Ishikawa (cell line): ENCODE measurements at regions not wholly inside any gene's neighbourhood (a gene's known extent, or its start where the extent isn't known, plus 50 kb on each side); places are given as distances from the start of the nearest gene placed in this dataset.

Source experiments
- CEBPB ChIP-seq: IDR thresholded peaks from 2 replicates; pipeline ENCODE4 v1.6.1; 2012
- CREB1 ChIP-seq: IDR thresholded peaks from 2 replicates; pipeline ENCODE4 v1.6.1; 2012; ENCODE audit warnings: low read depth
- EP300 ChIP-seq: IDR thresholded peaks from 2 replicates; pipeline ENCODE4 v1.6.1; 2012; ENCODE audit warnings: borderline replicate concordance
- FOXM1 ChIP-seq: IDR thresholded peaks from 2 replicates; pipeline ENCODE4 v1.6.1; 2012; ENCODE audit warnings: low read depth, borderline replicate concordance
- RAD21 ChIP-seq: IDR thresholded peaks from 2 replicates; pipeline ENCODE4 v1.6.1; 2012; ENCODE audit warnings: low read depth
- TCF12 ChIP-seq: IDR thresholded peaks from 2 replicates; pipeline ENCODE4 v1.6.1; 2012; ENCODE audit warnings: low read depth
- TEAD4 ChIP-seq: IDR thresholded peaks from 2 replicates; pipeline ENCODE4 v1.6.1; 2012
- YY1 ChIP-seq: IDR thresholded peaks from 2 replicates; pipeline ENCODE4 v1.6.1; 2012; ENCODE audit warnings: low read depth
- ZBTB7A ChIP-seq: IDR thresholded peaks from 2 replicates; pipeline ENCODE4 v1.6.1; 2012; ENCODE audit warnings: low read depth
- TF ChIP-seq, protein P1 (sequence below): IDR thresholded peaks from 2 replicates; pipeline ENCODE4 v1.6.1; 2012
- TF ChIP-seq, protein P2 (sequence below): IDR thresholded peaks from 2 replicates; pipeline ENCODE4 v1.6.1; 2012; ENCODE audit warnings: low read depth, mild to moderate bottlenecking

DNA sequence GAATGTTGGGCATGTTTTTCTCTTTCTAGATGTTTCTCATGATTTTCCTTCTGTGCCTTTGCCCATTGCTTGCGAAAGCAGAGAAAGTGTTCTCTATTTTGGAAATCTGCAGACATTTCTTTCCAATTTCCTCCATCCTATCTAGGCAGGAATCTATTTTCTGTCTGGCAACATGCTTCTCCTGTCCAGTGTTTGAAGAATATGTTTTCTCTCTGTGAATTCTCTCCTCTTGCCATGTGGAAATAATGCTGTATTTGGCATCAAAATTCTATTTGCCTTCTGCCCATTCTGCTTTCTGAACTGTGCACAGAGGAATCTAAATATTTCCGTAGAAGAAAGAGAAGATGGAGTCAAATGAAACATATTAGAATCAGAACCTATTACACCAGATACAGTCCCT is 833.3 kb downstream of the CDH9 start:
- TF ChIP-seq CREB1 (no peak), FOXM1 (no peak), YY1 (no peak), RAD21 (no peak), CEBPB (no peak), TEAD4 (no peak), ZBTB7A (no peak), TCF12 (no peak), EP300 (no peak)
- TF ChIP-seq, protein P1, sequence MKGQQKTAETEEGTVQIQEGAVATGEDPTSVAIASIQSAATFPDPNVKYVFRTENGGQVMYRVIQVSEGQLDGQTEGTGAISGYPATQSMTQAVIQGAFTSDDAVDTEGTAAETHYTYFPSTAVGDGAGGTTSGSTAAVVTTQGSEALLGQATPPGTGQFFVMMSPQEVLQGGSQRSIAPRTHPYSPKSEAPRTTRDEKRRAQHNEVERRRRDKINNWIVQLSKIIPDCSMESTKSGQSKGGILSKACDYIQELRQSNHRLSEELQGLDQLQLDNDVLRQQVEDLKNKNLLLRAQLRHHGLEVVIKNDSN, result no peak
- TF ChIP-seq, protein P2, sequence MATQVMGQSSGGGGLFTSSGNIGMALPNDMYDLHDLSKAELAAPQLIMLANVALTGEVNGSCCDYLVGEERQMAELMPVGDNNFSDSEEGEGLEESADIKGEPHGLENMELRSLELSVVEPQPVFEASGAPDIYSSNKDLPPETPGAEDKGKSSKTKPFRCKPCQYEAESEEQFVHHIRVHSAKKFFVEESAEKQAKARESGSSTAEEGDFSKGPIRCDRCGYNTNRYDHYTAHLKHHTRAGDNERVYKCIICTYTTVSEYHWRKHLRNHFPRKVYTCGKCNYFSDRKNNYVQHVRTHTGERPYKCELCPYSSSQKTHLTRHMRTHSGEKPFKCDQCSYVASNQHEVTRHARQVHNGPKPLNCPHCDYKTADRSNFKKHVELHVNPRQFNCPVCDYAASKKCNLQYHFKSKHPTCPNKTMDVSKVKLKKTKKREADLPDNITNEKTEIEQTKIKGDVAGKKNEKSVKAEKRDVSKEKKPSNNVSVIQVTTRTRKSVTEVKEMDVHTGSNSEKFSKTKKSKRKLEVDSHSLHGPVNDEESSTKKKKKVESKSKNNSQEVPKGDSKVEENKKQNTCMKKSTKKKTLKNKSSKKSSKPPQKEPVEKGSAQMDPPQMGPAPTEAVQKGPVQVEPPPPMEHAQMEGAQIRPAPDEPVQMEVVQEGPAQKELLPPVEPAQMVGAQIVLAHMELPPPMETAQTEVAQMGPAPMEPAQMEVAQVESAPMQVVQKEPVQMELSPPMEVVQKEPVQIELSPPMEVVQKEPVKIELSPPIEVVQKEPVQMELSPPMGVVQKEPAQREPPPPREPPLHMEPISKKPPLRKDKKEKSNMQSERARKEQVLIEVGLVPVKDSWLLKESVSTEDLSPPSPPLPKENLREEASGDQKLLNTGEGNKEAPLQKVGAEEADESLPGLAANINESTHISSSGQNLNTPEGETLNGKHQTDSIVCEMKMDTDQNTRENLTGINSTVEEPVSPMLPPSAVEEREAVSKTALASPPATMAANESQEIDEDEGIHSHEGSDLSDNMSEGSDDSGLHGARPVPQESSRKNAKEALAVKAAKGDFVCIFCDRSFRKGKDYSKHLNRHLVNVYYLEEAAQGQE, result no peak
